SK-N-SH (cell line): ENCODE measurements at regions not wholly inside any gene's neighbourhood (a gene's known extent, or its start where the extent isn't known, plus 50 kb on each side); places are given as distances from the start of the nearest gene placed in this dataset.

ENCODE experiments used
- CTCF ChIA-PET: fragments of 300-600, 350-600 bp; formaldehyde crosslinking; extraction: SDS; loops from one replicate; lab custom pipeline; 2021; lab: Yijun Ruan, JAX
- POLR2A ChIA-PET: fragments of 350-600 bp; sonication (Branson Sonifier 250); formaldehyde crosslinking; extraction: SDS; loops from one replicate; lab custom pipeline; 2020; ENCODE audit warnings: antibody characterized with exemption, inconsistent platforms; lab: Yijun Ruan, JAX
- DNase-seq: peaks from one replicate; pipeline ENCODE4 v3.0.0; 2012
- H2AFZ ChIP-seq: fragments of 200-600 bp; sonication (generic); 2 replicates; pipeline ENCODE4 v1.8.1; 2016; ENCODE audit warnings: antibody characterized with exemption, mild to moderate bottlenecking, low read depth
- H3F3A ChIP-seq: fragments of 200-600 bp; sonication (generic); replicated peaks from 2 replicates; pipeline ENCODE3; 2016; ENCODE audit warnings: antibody characterized with exemption, mild to moderate bottlenecking; ENCODE audit not compliant: insufficient read depth
- H3K27ac ChIP-seq, 2 experiments: fragments of 200-500 bp in 1 of 2; fragments of 200-600 bp in 1 of 2; sonication (Bioruptor generic) in 1 of 2; sonication (generic), shearing (Covaris generic) in 1 of 2; 2 replicates each; pipeline versions ENCODE4 v1.5.1 to v1.6.1; 2014 to 2016; ENCODE audit warnings: low read depth in 2 of 2, inconsistent platforms in 1 of 2, low read length in 1 of 2, mild to moderate bottlenecking in 1 of 2, mixed read lengths in 1 of 2
- H3K27me3 ChIP-seq: fragments of 200-600 bp; sonication (generic), shearing (Covaris generic); 2 replicates; pipeline ENCODE4 v1.6.1; 2016; ENCODE audit warnings: mixed run types; ENCODE audit not compliant: insufficient read depth
- H3K36me3 ChIP-seq, 2 experiments: fragments of 200-500 bp in 1 of 2; fragments of 200-600 bp in 1 of 2; sonication (Bioruptor generic) in 1 of 2; sonication (generic) in 1 of 2; replicated peaks in 1 of 2; 2 replicates each; pipeline versions ENCODE3 to v1.5.1; 2014 to 2016; ENCODE audit warnings: low read length in 1 of 2, mild to moderate bottlenecking in 1 of 2; ENCODE audit not compliant: insufficient read depth in 2 of 2, control insufficient read depth in 1 of 2
- H3K4me1 ChIP-seq, 2 experiments: fragments of 200-500 bp in 1 of 2; fragments of 200-600 bp in 1 of 2; sonication (Bioruptor generic) in 1 of 2; sonication (generic), shearing (Covaris generic) in 1 of 2; 2 replicates each; pipeline versions ENCODE4 v1.5.1 to v1.6.1; 2014 to 2016; ENCODE audit warnings: low read depth in 1 of 2, low read length in 1 of 2, mixed run types in 1 of 2; ENCODE audit not compliant: insufficient read depth in 2 of 2, control insufficient read depth in 1 of 2
- H3K4me2 ChIP-seq: fragments of 200-600 bp; sonication (generic), shearing (Covaris generic); 2 replicates; pipeline ENCODE4 v1.6.1; 2017; ENCODE audit warnings: mixed run types
- H3K4me3 ChIP-seq, 2 experiments: fragments of 200-500 bp in 1 of 2; fragments of 200-600 bp in 1 of 2; sonication (Bioruptor generic) in 1 of 2; sonication (generic), shearing (Covaris generic) in 1 of 2; 2 replicates each; pipeline versions ENCODE4 v1.5.1 to v1.8.1; 2014 to 2016; ENCODE audit warnings: low read depth in 2 of 2, inconsistent platforms in 1 of 2, low read length in 1 of 2, mild to moderate bottlenecking in 1 of 2, mixed read lengths in 1 of 2, moderate library complexity in 1 of 2
- H3K79me2 ChIP-seq: fragments of 200-600 bp; sonication (generic); 2 replicates; pipeline ENCODE4 v1.8.1; 2017; ENCODE audit warnings: mild to moderate bottlenecking; ENCODE audit not compliant: insufficient read depth
- H3K9ac ChIP-seq: fragments of 200-600 bp; sonication (generic); 2 replicates; pipeline ENCODE4 v1.6.1; 2017; ENCODE audit warnings: mixed run types
- H3K9me2 ChIP-seq: fragments of 200-600 bp; sonication (generic); 2 replicates; pipeline ENCODE4 v1.6.1; 2017; ENCODE audit warnings: mixed run types
- H3K9me3 ChIP-seq: fragments of 200-600 bp; sonication (generic); 2 replicates; pipeline ENCODE4 v1.6.1; 2017; ENCODE audit warnings: mixed run types, mild to moderate bottlenecking, moderate library complexity
- H4K20me1 ChIP-seq: fragments of 200-600 bp; sonication (generic); 2 replicates; pipeline ENCODE4 v1.6.1; 2017; ENCODE audit warnings: mild to moderate bottlenecking, mixed run types; ENCODE audit not compliant: insufficient read depth
- CHD2 ChIP-seq: fragments of 150-350 bp; IDR thresholded peaks from 2 replicates; pipeline ENCODE4 v1.6.1; 2018; ENCODE audit warnings: low read length; ENCODE audit not compliant: partially characterized antibody
- EP300 ChIP-seq, 2 experiments: IDR thresholded peaks; 2 replicates each; pipeline versions ENCODE4 v1.4.0 to v1.6.1; 2012; ENCODE audit warnings: borderline replicate concordance in 1 of 2, low read depth in 1 of 2, low read length in 1 of 2
- EZH2phosphoT487 ChIP-seq: fragments of 200-600 bp; sonication (generic); IDR thresholded peaks from 2 replicates; pipeline ENCODE4 v1.6.1; 2017; ENCODE audit warnings: low read depth, mixed run types, mild to moderate bottlenecking, antibody characterized with exemption, moderate library complexity, borderline replicate concordance
- GATA2 ChIP-seq: sonication (generic); formaldehyde crosslinking; IDR thresholded peaks from 2 replicates; pipeline ENCODE4 v1.5.0; 2020; ENCODE audit warnings: mild to moderate bottlenecking, missing genetic modification reagents
- JUND ChIP-seq: IDR thresholded peaks from 2 replicates; pipeline ENCODE4 v1.4.0; 2012
- NRF1 ChIP-seq: IDR thresholded peaks from 2 replicates; pipeline ENCODE4 v1.6.1; 2012; ENCODE audit warnings: low read depth, mild to moderate bottlenecking, low read length
- POLR2AphosphoS5 ChIP-seq: IDR thresholded peaks from 2 replicates; pipeline ENCODE4 v1.6.1; 2012; ENCODE audit warnings: low read depth, low read length
- RFX5 ChIP-seq: IDR thresholded peaks from 2 replicates; pipeline ENCODE4 v1.6.1; 2012; ENCODE audit warnings: mild to moderate bottlenecking, improper control_type of control experiment, low read length
- RXRA ChIP-seq: IDR thresholded peaks from 2 replicates; pipeline ENCODE4 v1.4.0; 2012; ENCODE audit warnings: low read depth, mild to moderate bottlenecking, borderline replicate concordance
- SMC3 ChIP-seq: IDR thresholded peaks from 2 replicates; pipeline ENCODE4 v1.6.1; 2012; ENCODE audit warnings: low read depth, low read length, improper control_type of control experiment
- TAF1 ChIP-seq: IDR thresholded peaks from 2 replicates; pipeline ENCODE4 v1.6.1; 2012; ENCODE audit warnings: low read depth, mild to moderate bottlenecking, low read length, moderate library complexity, borderline replicate concordance
- TCF12 ChIP-seq: IDR thresholded peaks from 2 replicates; pipeline ENCODE4 v1.4.0; 2012
- TEAD4 ChIP-seq: IDR thresholded peaks from 2 replicates; pipeline ENCODE4 v1.4.0; 2012; ENCODE audit warnings: mild to moderate bottlenecking, borderline replicate concordance; ENCODE audit not compliant: insufficient read depth
- WGBS: methylation state at CpG from one replicate; pipeline ENCODE4 v1.1.6; 2017; ENCODE audit warnings: low lambda C conversion rate; 5-methylcytosine and 5-hydroxymethylcytosine counted together
- TF ChIP-seq, protein P1 (sequence below): fragments of 200-600 bp; sonication (generic); IDR thresholded peaks from 2 replicates; pipeline ENCODE4 v1.6.1; 2017; ENCODE audit warnings: antibody characterized with exemption, mild to moderate bottlenecking, moderate library complexity
- TF ChIP-seq, protein P2 (sequence below): fragments of 150-350 bp; IDR thresholded peaks from 2 replicates; pipeline ENCODE4 v1.6.1; 2017; ENCODE audit warnings: antibody characterized with exemption, low read length, low read depth, borderline replicate concordance
- TF ChIP-seq, protein P3 (sequence below): IDR thresholded peaks from 2 replicates; pipeline ENCODE4 v1.6.1; 2012; ENCODE audit warnings: mild to moderate bottlenecking, low read depth, low read length, moderate library complexity
- TF ChIP-seq, protein P4 (sequence below): IDR thresholded peaks from 2 replicates; pipeline ENCODE4 v1.4.0; 2012; ENCODE audit warnings: low read depth, borderline replicate concordance
- TF ChIP-seq, protein P5 (sequence below): IDR thresholded peaks from 2 replicates; pipeline ENCODE4 v1.4.0; 2012; ENCODE audit warnings: low read depth, borderline replicate concordance

DNA sequence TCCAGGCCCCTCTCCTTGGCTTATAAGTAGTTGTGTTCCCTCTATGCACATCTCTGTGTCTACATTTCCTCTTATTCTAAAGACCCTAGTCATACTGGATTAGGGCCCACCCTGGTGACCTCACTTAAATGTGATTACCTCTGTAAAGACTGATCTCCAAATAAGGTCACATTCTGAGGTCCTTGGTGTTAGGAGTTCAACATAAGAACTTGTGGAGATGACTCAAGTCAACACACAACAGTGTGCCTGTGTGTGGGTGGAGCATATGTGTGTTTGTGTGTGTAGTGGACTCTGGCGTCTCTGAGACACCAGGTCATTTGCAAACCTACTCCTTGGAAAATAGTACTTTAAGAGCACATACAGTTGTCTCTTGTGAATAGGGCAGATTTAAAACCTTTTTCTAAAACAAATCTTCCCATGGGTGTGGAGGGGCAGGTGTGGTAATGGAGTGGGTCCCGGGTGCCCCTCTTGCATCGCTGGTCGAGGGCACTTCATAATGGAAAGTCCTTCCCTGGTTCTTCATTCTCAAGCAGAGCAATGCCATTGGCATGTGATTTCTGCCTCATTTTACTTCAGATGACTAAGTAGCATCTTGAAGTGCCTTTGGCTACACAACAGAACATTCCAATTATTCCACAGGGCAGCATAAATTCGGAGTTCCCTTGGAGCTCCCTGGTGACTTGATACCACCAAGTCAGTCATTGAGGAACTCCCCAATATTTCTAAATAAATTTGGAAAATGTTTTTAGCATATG, 84.4 kb downstream of the C9orf152 start:
- ChIA-PET POLR2A (no interaction called here), CTCF (no interaction called here)
- Histone ChIP-seq H3K4me3 (no peak overlapping the region), H3K9me2 (no peaks in the 10 kb centered on the region), H4K20me1 (peaks cover 97% of the 10 kb centered on the region), H3F3A (peaks cover 5% of the 10 kb centered on the region), H3K4me1 (peaks cover 0 to 14% of the 10 kb centered on the region in 2 experiments; a peak in 1 of 4 replicates), H3K9ac (no peak overlapping the region), H3K27ac (peak overlapping the region in 1 of 2 experiments; percentile 19; a peak in 1 of 4 replicates), H3K79me2 (peaks cover 99% of the 10 kb centered on the region), H3K27me3 (no peaks in the 10 kb centered on the region), H2AFZ (no peak overlapping the region), H3K36me3 (peaks cover 0 to 13% of the 10 kb centered on the region in 2 experiments), H3K4me2 (no peak overlapping the region), H3K9me3 (no peaks in the 10 kb centered on the region)
- DNase-seq, result no peak
- WGBS, result 85% methylated on average over 5 of the region's 5 CpGs
- TF ChIP-seq JUND, result no peak
- TF ChIP-seq, protein P1, sequence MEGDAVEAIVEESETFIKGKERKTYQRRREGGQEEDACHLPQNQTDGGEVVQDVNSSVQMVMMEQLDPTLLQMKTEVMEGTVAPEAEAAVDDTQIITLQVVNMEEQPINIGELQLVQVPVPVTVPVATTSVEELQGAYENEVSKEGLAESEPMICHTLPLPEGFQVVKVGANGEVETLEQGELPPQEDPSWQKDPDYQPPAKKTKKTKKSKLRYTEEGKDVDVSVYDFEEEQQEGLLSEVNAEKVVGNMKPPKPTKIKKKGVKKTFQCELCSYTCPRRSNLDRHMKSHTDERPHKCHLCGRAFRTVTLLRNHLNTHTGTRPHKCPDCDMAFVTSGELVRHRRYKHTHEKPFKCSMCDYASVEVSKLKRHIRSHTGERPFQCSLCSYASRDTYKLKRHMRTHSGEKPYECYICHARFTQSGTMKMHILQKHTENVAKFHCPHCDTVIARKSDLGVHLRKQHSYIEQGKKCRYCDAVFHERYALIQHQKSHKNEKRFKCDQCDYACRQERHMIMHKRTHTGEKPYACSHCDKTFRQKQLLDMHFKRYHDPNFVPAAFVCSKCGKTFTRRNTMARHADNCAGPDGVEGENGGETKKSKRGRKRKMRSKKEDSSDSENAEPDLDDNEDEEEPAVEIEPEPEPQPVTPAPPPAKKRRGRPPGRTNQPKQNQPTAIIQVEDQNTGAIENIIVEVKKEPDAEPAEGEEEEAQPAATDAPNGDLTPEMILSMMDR, result no peak
- TF ChIP-seq, protein P2, sequence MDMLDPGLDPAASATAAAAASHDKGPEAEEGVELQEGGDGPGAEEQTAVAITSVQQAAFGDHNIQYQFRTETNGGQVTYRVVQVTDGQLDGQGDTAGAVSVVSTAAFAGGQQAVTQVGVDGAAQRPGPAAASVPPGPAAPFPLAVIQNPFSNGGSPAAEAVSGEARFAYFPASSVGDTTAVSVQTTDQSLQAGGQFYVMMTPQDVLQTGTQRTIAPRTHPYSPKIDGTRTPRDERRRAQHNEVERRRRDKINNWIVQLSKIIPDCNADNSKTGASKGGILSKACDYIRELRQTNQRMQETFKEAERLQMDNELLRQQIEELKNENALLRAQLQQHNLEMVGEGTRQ, result no peak
- TF ChIP-seq, protein P3, sequence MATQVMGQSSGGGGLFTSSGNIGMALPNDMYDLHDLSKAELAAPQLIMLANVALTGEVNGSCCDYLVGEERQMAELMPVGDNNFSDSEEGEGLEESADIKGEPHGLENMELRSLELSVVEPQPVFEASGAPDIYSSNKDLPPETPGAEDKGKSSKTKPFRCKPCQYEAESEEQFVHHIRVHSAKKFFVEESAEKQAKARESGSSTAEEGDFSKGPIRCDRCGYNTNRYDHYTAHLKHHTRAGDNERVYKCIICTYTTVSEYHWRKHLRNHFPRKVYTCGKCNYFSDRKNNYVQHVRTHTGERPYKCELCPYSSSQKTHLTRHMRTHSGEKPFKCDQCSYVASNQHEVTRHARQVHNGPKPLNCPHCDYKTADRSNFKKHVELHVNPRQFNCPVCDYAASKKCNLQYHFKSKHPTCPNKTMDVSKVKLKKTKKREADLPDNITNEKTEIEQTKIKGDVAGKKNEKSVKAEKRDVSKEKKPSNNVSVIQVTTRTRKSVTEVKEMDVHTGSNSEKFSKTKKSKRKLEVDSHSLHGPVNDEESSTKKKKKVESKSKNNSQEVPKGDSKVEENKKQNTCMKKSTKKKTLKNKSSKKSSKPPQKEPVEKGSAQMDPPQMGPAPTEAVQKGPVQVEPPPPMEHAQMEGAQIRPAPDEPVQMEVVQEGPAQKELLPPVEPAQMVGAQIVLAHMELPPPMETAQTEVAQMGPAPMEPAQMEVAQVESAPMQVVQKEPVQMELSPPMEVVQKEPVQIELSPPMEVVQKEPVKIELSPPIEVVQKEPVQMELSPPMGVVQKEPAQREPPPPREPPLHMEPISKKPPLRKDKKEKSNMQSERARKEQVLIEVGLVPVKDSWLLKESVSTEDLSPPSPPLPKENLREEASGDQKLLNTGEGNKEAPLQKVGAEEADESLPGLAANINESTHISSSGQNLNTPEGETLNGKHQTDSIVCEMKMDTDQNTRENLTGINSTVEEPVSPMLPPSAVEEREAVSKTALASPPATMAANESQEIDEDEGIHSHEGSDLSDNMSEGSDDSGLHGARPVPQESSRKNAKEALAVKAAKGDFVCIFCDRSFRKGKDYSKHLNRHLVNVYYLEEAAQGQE, result no peak
- TF ChIP-seq, protein P4, sequence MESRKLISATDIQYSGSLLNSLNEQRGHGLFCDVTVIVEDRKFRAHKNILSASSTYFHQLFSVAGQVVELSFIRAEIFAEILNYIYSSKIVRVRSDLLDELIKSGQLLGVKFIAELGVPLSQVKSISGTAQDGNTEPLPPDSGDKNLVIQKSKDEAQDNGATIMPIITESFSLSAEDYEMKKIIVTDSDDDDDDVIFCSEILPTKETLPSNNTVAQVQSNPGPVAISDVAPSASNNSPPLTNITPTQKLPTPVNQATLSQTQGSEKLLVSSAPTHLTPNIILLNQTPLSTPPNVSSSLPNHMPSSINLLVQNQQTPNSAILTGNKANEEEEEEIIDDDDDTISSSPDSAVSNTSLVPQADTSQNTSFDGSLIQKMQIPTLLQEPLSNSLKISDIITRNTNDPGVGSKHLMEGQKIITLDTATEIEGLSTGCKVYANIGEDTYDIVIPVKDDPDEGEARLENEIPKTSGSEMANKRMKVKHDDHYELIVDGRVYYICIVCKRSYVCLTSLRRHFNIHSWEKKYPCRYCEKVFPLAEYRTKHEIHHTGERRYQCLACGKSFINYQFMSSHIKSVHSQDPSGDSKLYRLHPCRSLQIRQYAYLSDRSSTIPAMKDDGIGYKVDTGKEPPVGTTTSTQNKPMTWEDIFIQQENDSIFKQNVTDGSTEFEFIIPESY, result no peak
- TF ChIP-seq GATA2, result no peak
- no peak for TF ChIP-seq RXRA
- no peak for TF ChIP-seq TEAD4
- TF ChIP-seq EZH2phosphoT487, result no peak
- no peak for TF ChIP-seq EP300 (IDR thresholded peaks at IDR 0.05; ENCODE audit: borderline replicate concordance in 1 of 2, low read depth in 1 of 2, low read length in 1 of 2)
- no peak for TF ChIP-seq CHD2
- no peak for TF ChIP-seq TAF1
- no peak for TF ChIP-seq POLR2AphosphoS5
- TF ChIP-seq, protein P5, sequence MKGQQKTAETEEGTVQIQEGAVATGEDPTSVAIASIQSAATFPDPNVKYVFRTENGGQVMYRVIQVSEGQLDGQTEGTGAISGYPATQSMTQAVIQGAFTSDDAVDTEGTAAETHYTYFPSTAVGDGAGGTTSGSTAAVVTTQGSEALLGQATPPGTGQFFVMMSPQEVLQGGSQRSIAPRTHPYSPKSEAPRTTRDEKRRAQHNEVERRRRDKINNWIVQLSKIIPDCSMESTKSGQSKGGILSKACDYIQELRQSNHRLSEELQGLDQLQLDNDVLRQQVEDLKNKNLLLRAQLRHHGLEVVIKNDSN, result no peak
- no peak for TF ChIP-seq TCF12
- TF ChIP-seq NRF1, result no peak
- no peak for TF ChIP-seq RFX5
- no peak for TF ChIP-seq SMC3
